ENCODE measurements at regions not wholly inside any gene's neighbourhood (a gene's known extent, or its start where the extent isn't known, plus 50 kb on each side); places are given as distances from the start of the nearest gene placed in this dataset.

DNA sequence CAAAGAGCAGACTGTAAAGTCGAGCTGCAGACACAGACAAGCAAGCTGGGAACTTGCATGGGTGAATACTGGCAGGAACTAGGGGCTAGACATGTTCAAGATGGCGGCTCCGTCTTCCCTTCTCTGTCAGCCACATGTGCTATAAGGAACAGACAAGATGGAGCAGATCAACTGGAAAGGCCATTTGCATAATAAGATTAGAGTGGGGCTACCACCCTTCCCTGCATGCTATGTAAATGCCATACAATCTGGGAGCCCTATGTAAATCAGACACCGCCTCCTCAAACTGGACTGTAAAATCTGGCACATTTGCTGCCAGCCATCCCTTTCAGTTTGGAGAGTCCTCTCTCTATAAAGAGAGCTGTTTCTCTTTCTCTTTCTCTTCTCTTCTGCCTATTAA lies 640.1 kb upstream of the CDH8 start:
- TF ChIP-seq CTCF (IDR thresholded peaks at IDR 0.05) (no peak), POLR2A (IDR thresholded peaks at IDR 0.05) (no peak), POLR2AphosphoS5 (IDR thresholded peaks at IDR 0.05) (no peak), EP300 (IDR thresholded peaks at IDR 0.05) (no peak)

Data from stomach (tissue), 4 donors.